HG03432 (cell line): ENCODE measurements at regions not wholly inside any gene's neighbourhood (a gene's known extent, or its start where the extent isn't known, plus 50 kb on each side); places are given as distances from the start of the nearest gene placed in this dataset.
A peak's percentile ranks its signal among the peaks of the same experiment; 100 is the strongest.
"Not testable (repeated sequence)": the region's sequence is repeated elsewhere in the genome, so short reads cannot be mapped to it uniquely, and the experiment has no call there.

Source experiments
- ATAC-seq: cut with Tn5 transposase; IDR thresholded peaks from one replicate; pipeline ENCODE4 v1.9.1; 2021; ENCODE audit warnings: mild to moderate bottlenecking, moderate library complexity; ENCODE audit not compliant: unreplicated experiment

- ATAC-seq: no peak
Measured at GRCh38 chr2:189308056-189308790, 128.7 kb upstream of the COL5A2 start.

DNA sequence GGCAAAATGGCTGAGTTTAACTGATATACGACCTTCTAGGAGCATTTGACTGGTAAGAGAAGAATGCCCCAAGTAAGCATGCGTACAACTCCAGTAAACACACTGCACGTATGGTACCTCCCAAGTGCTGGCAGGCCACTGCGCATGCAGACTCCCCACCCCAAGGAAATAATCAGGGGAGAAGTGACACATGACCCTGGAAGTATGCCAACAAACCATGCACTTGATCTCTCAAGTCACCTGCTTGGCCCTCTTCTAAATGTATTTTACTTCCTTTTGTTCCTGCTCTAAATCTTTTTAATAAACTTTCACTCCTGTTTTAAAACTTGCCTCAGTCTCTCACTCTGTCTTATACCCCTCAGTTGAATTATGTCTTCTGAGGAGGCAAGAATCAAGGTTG, 129.8 kb upstream of the COL5A2 start:
- no peak for ATAC-seq

DNA sequence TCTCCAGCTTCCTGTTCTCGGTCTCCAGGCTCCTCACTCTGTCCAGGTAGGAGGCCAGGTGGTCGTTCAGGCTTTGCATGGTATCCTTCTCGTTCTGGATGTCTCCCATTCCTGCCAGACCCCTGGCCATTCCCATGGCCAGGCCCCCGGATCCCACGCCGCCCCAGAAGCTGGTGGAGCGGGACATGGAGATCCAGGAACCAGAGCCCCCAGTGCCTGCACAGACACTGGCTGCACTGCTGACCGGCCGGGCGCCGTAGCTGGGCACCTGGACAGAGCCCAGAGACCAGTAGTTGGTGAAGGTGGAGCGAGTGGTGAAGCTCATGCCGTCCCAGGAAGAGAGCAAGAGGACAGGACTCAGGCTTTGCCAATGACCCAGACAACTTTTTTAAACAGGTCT, 129.1 kb upstream of the WDR75 start:
- no peak for ATAC-seq

DNA sequence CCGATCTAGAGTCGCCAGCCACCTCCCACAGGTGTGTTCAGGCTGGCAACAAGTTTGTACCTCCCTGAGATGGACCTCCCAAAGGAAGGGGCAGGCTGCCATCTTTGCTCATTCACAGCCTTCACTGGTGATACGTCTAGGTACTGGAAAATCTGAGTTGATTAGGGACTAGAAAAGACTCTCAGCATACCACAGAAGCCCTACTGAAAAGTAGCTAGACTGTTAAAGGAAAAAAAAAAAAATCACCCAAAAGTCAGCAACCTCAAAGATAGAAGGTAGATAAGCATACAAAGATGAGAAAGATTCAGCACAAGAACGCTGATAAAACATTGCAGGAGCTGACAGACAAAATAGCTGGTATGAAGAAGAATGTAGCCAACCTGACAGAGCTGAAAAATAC, 128.6 kb upstream of the WDR75 start:
- no peak for ATAC-seq

DNA sequence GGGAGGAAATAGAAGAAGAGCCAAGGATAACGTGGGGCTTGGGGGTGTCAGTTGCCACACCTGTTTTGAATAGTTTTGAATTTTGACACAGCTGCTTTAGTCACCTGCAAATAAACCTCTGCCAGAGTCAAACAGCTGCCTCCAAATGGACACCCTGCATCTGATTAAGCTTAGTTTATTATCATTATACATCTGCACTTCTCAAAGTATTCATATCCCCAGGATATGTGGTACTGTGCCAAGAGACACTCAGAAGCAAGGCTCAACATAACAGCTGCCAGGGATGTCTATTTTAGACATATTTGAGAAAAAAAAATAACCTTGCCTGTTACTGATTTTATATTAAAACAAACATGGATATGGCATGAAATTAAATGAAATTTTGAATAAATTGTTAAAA, 122.5 kb upstream of the WDR75 start:
- no peak for ATAC-seq

GRCh38 chr2:189319424-189319823, 121.8 kb upstream of the WDR75 start:
- ATAC-seq: not testable (repeated sequence)

DNA sequence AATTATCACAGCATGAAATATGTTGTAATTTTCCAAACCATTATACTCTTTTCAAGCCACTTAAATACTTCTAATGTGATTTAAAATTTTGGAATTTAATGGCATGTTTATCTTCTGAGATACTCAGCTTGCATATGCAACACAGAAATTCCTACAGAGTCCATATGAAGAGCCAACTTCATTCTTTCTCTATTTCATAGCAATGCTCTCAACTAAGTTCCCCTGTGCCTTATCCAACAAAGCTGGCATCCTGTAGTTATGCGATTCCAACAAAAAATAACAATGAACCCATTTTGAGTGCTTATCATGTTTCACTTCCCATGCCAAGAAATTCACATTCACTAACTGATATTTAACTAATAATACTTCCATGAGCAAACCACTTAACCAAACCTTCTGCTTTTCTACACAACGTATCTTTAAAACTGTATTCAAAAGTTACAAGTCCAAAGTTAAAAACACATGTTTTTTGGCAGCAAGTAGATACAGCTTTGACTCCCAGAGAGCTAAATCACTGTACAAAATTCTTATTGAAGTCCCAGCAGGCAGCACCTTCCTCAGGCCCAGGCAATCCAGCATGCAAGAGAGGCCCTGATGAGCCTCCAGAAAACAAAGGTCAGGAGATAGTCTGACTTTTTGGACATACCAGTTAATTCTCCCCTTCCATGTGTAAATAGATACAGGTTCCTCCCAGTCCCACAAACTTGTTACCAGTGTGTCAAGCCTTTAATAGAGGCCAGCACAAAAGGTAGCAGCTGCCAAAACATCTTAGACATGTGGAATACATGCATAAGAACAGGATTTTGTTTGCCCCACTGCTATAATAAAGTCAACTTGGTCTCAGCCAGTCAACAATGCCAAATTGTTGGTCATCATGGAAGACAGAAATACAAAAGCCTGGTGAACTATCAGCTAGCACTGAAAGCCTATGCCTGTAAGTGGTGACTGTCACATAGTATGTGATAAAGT, 113.1 kb upstream of the WDR75 start:
- no peak for ATAC-seq

- no peak for ATAC-seq
Measured at GRCh38 chr2:189328848-189329245, 112.4 kb upstream of the WDR75 start.

GRCh38 chr2:189336276-189336975, 104.8 kb upstream of the WDR75 start:
- ATAC-seq: no peak

DNA sequence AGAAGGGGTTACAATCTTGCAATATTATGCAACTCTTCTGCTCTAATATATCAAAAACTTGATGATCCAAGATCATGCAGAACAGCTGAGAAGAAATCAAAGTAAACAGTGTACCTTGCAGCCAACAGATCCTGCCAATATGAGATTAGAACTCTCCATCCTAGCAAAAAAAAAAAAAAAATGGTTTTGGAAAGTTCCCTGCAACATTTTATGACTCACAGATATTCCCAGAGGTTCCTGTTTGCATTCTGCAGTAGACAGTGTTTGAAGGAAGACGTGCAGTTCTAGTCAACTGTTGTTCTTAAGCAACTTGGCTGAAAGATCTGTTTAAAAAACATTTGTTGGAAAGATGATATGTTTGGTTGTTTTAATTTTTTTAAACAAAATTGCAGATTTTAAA, 103.6 kb upstream of the WDR75 start:
- ATAC-seq: no peak

- no peak for ATAC-seq
Measured at GRCh38 chr2:189338115-189338514, 103.2 kb upstream of the WDR75 start.

GRCh38 chr2:189341077-189341476, 100.2 kb upstream of the WDR75 start:
- no peak for ATAC-seq

DNA sequence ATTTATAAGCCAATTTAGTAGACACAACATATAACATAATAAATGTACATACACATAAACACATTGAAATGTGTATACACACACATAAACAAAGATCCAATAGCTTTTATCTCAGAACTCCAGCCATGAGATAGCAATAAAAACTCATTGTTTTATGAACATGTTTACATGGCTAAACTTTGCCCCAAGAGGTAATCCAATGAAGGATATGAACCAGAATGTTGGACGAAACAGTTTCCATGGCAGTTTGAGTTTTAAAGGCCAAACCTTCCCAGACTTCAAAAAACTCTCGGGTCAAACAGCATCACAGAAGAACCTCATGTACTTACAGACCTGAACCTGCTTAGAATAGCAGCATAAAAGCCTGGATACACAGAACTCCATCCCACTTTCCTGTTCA, 97.2 kb upstream of the WDR75 start:
- no peak for ATAC-seq

DNA sequence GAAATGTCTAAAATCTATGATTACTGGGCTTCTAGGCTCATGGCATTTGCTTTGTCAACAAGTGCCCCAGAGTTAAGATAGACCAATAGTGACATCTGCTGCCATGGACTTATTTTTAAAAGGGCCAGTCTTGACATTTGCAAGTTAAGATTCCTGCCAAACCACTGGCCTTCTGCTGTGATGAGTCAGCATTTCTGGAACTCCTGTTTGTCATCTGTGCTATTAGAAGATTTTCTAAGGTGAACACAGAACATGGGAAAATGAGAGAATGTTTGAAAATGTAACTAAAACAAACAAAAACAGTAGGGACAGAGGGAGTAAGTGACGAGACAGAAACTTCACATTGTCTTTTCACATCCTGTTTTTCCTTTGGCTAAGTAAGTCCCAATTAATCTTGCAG, 93.7 kb upstream of the WDR75 start:
- ATAC-seq: peak; percentile 87

GRCh38 chr2:189348369-189348768, 92.9 kb upstream of the WDR75 start:
- peak; percentile 28 for ATAC-seq

- ATAC-seq: no peak
Measured at GRCh38 chr2:189350540-189351209, 90.6 kb upstream of the WDR75 start.

DNA sequence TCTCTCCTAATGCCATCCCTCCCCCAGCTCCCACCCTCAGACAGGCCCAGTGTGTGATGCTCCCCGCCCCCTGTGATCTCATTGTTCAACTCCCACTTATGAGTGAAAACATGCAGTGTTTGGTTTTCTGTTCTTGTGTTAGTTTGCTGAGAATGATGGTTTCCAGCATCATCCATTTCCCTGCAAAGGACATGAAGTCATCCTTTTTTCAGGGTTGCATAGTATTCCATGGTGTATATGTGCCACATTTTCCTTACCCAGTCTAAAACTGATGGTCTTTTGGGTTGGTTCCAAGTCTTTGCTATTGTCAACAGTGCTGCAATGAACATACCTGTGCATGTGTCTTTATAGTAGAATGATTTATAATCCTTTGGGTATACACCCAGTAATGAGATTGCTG, 89.3 kb upstream of the WDR75 start:
- not testable (repeated sequence) for ATAC-seq

- ATAC-seq: not testable (repeated sequence)
Measured at GRCh38 chr2:189357375-189357774, 83.9 kb upstream of the WDR75 start.

GRCh38 chr2:189360861-189361260, 80.4 kb upstream of the WDR75 start:
- no peak for ATAC-seq

DNA sequence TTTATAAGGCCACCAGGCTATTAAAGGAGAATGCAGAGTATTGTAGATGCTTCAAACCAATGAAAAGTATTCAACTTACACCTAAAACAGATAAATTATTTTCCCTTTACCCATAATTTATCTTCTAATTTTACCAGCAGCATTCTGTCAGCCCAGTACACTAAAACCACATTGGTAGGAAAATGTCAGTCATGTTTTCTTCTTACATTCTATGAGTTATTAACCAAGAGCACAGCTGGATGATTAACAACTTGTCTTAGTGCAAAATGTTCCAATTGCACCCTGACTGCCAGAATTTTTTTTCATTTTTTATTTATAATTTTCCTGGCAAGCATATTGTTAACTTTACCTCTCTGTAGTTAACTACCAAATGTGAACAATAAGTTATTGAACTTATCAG, 79.0 kb upstream of the WDR75 start:
- no peak for ATAC-seq

GRCh38 chr2:189363559-189363958, 77.7 kb upstream of the WDR75 start:
- ATAC-seq: no peak
